ENCODE measurements at regions not wholly inside any gene's neighbourhood (a gene's known extent, or its start where the extent isn't known, plus 50 kb on each side); places are given as distances from the start of the nearest gene placed in this dataset.
A peak's percentile ranks its signal among the peaks of the same experiment; 100 is the strongest.

GRCh38 chr18:49731860-49732311 lies 81.4 kb downstream of the ACAA2 start:
- no peaks in the 10 kb centered on the region for H3K4me1 Mint-ChIP-seq
- CTCF ChIA-PET (ENCODE audit: partially characterized antibody), result no interaction called here
- Histone ChIP-seq H3K4me3 (ENCODE audit: low read length in 2 of 2) (no peak overlapping the region), H3K36me3 (ENCODE audit: insufficient read depth, low read length) (no peaks in the 10 kb centered on the region), H3K9me3 (ENCODE audit: control insufficient read depth in 1 of 2, low read length in 2 of 2) (no peaks in the 10 kb centered on the region), H3K27me3 (ENCODE audit: insufficient read depth, low read length) (no peaks in the 10 kb centered on the region), H3K27ac (ENCODE audit: low read depth, low read length) (no peak overlapping the region), H3K4me1 (ENCODE audit: insufficient read depth, low read length) (no peaks in the 10 kb centered on the region)
- no peaks in the 10 kb centered on the region for H3K9me3 Mint-ChIP-seq
- POLR2A ChIA-PET (ENCODE audit: partially characterized antibody), result no interaction called here
- no peaks in the 10 kb centered on the region for H3K36me3 Mint-ChIP-seq
- no peak overlapping the region for H3K4me3 Mint-ChIP-seq
- H3K27ac Mint-ChIP-seq, result no peak overlapping the region
- intact Hi-C loops (cut with micrococcal nuclease), result no loop called here
- H3K27me3 Mint-ChIP-seq, result peaks cover 4 to 5% of the 10 kb centered on the region in 2 donors
- no peak for DNase-seq

GRCh38 chr18:49731421-49731841 lies 81.9 kb downstream of the ACAA2 start:
- Mint-ChIP-seq H3K4me1 (no peaks in the 10 kb centered on the region), H3K36me3 (no peaks in the 10 kb centered on the region), H3K27ac (peak overlapping the region in 1 of 7 donors; percentile 1), H3K9me3 (no peaks in the 10 kb centered on the region), H3K27me3 (peaks cover under 1 to 2% of the 10 kb centered on the region in 2 donors), H3K4me3 (no peak overlapping the region)
- ChIA-PET CTCF (ENCODE audit: partially characterized antibody) (no interaction called here), POLR2A (ENCODE audit: partially characterized antibody) (no interaction called here)
- no peaks in the 10 kb centered on the region for H3K4me1 ChIP-seq (ENCODE audit: insufficient read depth, low read length)
- no peak overlapping the region for H3K4me3 ChIP-seq (ENCODE audit: low read length in 2 of 2)
- intact Hi-C loops (cut with micrococcal nuclease), result no loop called here
- no peak for DNase-seq
- no peaks in the 10 kb centered on the region for H3K9me3 ChIP-seq (ENCODE audit: control insufficient read depth in 1 of 2, low read length in 2 of 2)
- no peak overlapping the region for H3K27ac ChIP-seq (ENCODE audit: low read depth, low read length)
- H3K27me3 ChIP-seq (ENCODE audit: insufficient read depth, low read length), result no peaks in the 10 kb centered on the region
- H3K36me3 ChIP-seq (ENCODE audit: insufficient read depth, low read length), result no peaks in the 10 kb centered on the region

DNA sequence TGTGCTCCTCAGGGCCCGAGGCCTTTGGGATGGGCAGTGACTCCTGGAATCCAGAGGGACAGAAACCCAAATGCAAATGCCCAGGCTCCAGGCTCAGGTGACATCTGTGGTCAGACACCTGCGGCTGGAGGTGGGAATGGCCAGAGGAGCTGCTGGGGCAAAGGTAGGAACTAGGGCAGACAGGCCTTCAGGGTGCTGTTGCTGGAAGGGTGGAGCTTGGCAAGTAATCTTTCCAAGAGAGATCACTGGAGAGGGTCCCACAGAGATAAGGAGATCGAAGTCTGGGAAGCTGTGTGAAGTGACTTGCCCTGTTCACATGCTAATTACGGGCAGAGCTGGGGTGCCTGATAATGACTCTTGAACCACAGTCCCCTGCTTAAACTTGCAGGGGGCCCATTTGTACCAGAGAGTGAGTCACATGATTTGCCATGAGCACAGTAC lies 82.4 kb downstream of the ACAA2 start:
- Histone ChIP-seq H3K9me3 (ENCODE audit: control insufficient read depth in 1 of 2, low read length in 2 of 2) (no peaks in the 10 kb centered on the region), H3K27me3 (ENCODE audit: insufficient read depth, low read length) (no peaks in the 10 kb centered on the region), H3K27ac (ENCODE audit: low read depth, low read length) (no peak overlapping the region), H3K4me3 (ENCODE audit: low read length in 2 of 2) (no peak overlapping the region), H3K4me1 (ENCODE audit: insufficient read depth, low read length) (no peaks in the 10 kb centered on the region), H3K36me3 (ENCODE audit: insufficient read depth, low read length) (no peaks in the 10 kb centered on the region)
- H3K27me3 Mint-ChIP-seq, result peaks cover 0 to 1% of the 10 kb centered on the region in 2 donors
- ChIA-PET CTCF (ENCODE audit: partially characterized antibody) (no interaction called here), POLR2A (ENCODE audit: partially characterized antibody) (no interaction called here)
- H3K4me1 Mint-ChIP-seq, result no peaks in the 10 kb centered on the region
- H3K27ac Mint-ChIP-seq, result no peak overlapping the region
- no peak overlapping the region for H3K4me3 Mint-ChIP-seq
- no peaks in the 10 kb centered on the region for H3K36me3 Mint-ChIP-seq
- DNase-seq, result no peak
- intact Hi-C loops (cut with micrococcal nuclease), result no loop called here
- H3K9me3 Mint-ChIP-seq, result no peaks in the 10 kb centered on the region

GRCh38 chr18:49728542-49728941 lies 84.8 kb downstream of the ACAA2 start:
- no peak for DNase-seq
- intact Hi-C loops (cut with micrococcal nuclease), result no loop called here
- Mint-ChIP-seq H3K4me1 (peaks cover 3 to 6% (median 5%) of the 10 kb centered on the region in 4 donors), H3K27me3 (peaks cover 2 to 6% of the 10 kb centered on the region in 2 donors), H3K27ac (no peak overlapping the region), H3K36me3 (no peaks in the 10 kb centered on the region), H3K4me3 (no peak overlapping the region), H3K9me3 (no peaks in the 10 kb centered on the region)
- Histone ChIP-seq H3K9me3 (ENCODE audit: control insufficient read depth in 1 of 2, low read length in 2 of 2) (no peaks in the 10 kb centered on the region), H3K27ac (ENCODE audit: low read depth, low read length) (no peak overlapping the region), H3K27me3 (ENCODE audit: insufficient read depth, low read length) (no peaks in the 10 kb centered on the region), H3K4me3 (ENCODE audit: low read length in 2 of 2) (no peak overlapping the region), H3K36me3 (ENCODE audit: insufficient read depth, low read length) (no peaks in the 10 kb centered on the region), H3K4me1 (ENCODE audit: insufficient read depth, low read length) (peaks cover 4% of the 10 kb centered on the region)
- ChIA-PET CTCF (ENCODE audit: partially characterized antibody) (interaction anchor here (0.7 to 1.1 kb wide), 2 partner anchors 36 to 47 kb away, joined by 3 to 4 read pairs; no protein-coding TSS in a partner anchor), POLR2A (ENCODE audit: partially characterized antibody) (no interaction called here)

GRCh38 chr18:49727816-49728215 lies 85.5 kb downstream of the ACAA2 start:
- Mint-ChIP-seq H3K36me3 (no peaks in the 10 kb centered on the region), H3K9me3 (no peaks in the 10 kb centered on the region), H3K4me1 (peaks cover 3 to 10% (median 8%) of the 10 kb centered on the region in 4 donors), H3K27ac (no peak overlapping the region), H3K4me3 (no peak overlapping the region), H3K27me3 (peaks cover 2 to 8% of the 10 kb centered on the region in 2 donors)
- Histone ChIP-seq H3K36me3 (ENCODE audit: insufficient read depth, low read length) (no peaks in the 10 kb centered on the region), H3K4me3 (ENCODE audit: low read length in 2 of 2) (no peak overlapping the region), H3K4me1 (ENCODE audit: insufficient read depth, low read length) (peaks cover 4% of the 10 kb centered on the region), H3K27ac (ENCODE audit: low read depth, low read length) (no peak overlapping the region), H3K27me3 (ENCODE audit: insufficient read depth, low read length) (no peaks in the 10 kb centered on the region), H3K9me3 (ENCODE audit: control insufficient read depth in 1 of 2, low read length in 2 of 2) (no peaks in the 10 kb centered on the region)
- ChIA-PET POLR2A (ENCODE audit: partially characterized antibody) (no interaction called here), CTCF (ENCODE audit: partially characterized antibody) (no interaction called here)
- intact Hi-C loops (cut with micrococcal nuclease), result no loop called here
- DNase-seq, result no peak

DNA sequence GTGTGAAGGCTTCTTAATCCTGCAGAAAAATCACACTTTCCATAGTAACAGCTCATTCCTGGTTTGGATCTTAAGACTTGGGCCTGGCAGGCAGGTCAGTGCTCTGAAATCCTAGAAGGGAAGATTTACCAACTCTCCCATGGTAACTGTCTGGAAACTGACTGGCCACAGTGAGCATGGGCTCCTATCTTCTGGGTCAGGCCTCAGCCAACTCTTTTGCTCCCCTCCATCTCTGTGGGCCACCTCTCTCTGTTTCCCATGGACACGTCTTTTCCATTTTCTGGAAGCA lies 86.7 kb downstream of the ACAA2 start:
- H3K9me3 ChIP-seq (ENCODE audit: control insufficient read depth in 1 of 2, low read length in 2 of 2), result no peaks in the 10 kb centered on the region
- H3K4me1 ChIP-seq (ENCODE audit: insufficient read depth, low read length), result peaks cover 4% of the 10 kb centered on the region
- Mint-ChIP-seq H3K27ac (no peak overlapping the region), H3K36me3 (no peaks in the 10 kb centered on the region), H3K27me3 (peaks cover 2 to 8% of the 10 kb centered on the region in 2 donors), H3K9me3 (no peaks in the 10 kb centered on the region), H3K4me1 (peaks cover 3 to 10% (median 8%) of the 10 kb centered on the region in 4 donors), H3K4me3 (no peak overlapping the region)
- intact Hi-C loops (cut with micrococcal nuclease), result no loop called here
- DNase-seq, result no peak
- H3K36me3 ChIP-seq (ENCODE audit: insufficient read depth, low read length), result no peaks in the 10 kb centered on the region
- no peaks in the 10 kb centered on the region for H3K27me3 ChIP-seq (ENCODE audit: insufficient read depth, low read length)
- POLR2A ChIA-PET (ENCODE audit: partially characterized antibody), result no interaction called here
- H3K4me3 ChIP-seq (ENCODE audit: low read length in 2 of 2), result no peak overlapping the region
- H3K27ac ChIP-seq (ENCODE audit: low read depth, low read length), result no peak overlapping the region
- CTCF ChIA-PET (ENCODE audit: partially characterized antibody), result interaction anchor here (1.6 kb wide), 1 partner anchor 132 kb away, joined by 6 read pairs; no protein-coding TSS in a partner anchor

GRCh38 chr18:49725809-49726674 lies 87.3 kb downstream of the ACAA2 start:
- H3K4me1 ChIP-seq (ENCODE audit: insufficient read depth, low read length), result peaks cover 4% of the 10 kb centered on the region
- ChIA-PET POLR2A (ENCODE audit: partially characterized antibody) (no interaction called here), CTCF (ENCODE audit: partially characterized antibody) (interaction anchor here (0.5 to 1.6 kb wide), 2 partner anchors 132 to 153 kb away, joined by 3 to 6 read pairs; no protein-coding TSS in a partner anchor)
- Mint-ChIP-seq H3K4me3 (no peak overlapping the region), H3K27me3 (peaks cover 2 to 10% of the 10 kb centered on the region in 2 donors), H3K4me1 (peaks cover 3 to 10% (median 8%) of the 10 kb centered on the region in 4 donors), H3K27ac (no peak overlapping the region), H3K9me3 (no peaks in the 10 kb centered on the region), H3K36me3 (no peaks in the 10 kb centered on the region)
- no peaks in the 10 kb centered on the region for H3K9me3 ChIP-seq (ENCODE audit: control insufficient read depth in 1 of 2, low read length in 2 of 2)
- DNase-seq, result no peak
- no peaks in the 10 kb centered on the region for H3K27me3 ChIP-seq (ENCODE audit: insufficient read depth, low read length)
- no peak overlapping the region for H3K27ac ChIP-seq (ENCODE audit: low read depth, low read length)
- no peaks in the 10 kb centered on the region for H3K36me3 ChIP-seq (ENCODE audit: insufficient read depth, low read length)
- H3K4me3 ChIP-seq (ENCODE audit: low read length in 2 of 2), result no peak overlapping the region
- intact Hi-C loops (cut with micrococcal nuclease), result no loop called here
